SK-N-SH treated with all-trans-retinoic acid at 6 μM for 48 hours (cell line): ENCODE measurements at regions not wholly inside any gene's neighbourhood (a gene's known extent, or its start where the extent isn't known, plus 50 kb on each side); places are given as distances from the start of the nearest gene placed in this dataset.

Experiments
- BACH2 ChIP-seq: fragments of 250-450 bp; sonication (Bioruptor Pico); IDR thresholded peaks from 2 replicates; pipeline ENCODE4 v1.9.0; 2021; ENCODE audit warnings: mild to moderate bottlenecking, borderline replicate concordance
- CSDC2 ChIP-seq: fragments of 250-450 bp; sonication (Bioruptor Pico); IDR thresholded peaks from 2 replicates; pipeline ENCODE4 v1.5.0; 2020; ENCODE audit warnings: mild to moderate bottlenecking, moderate library complexity
- OSR1 ChIP-seq: fragments of 250-450 bp; sonication (Bioruptor Pico); IDR thresholded peaks from 2 replicates; pipeline ENCODE4 v1.8.0; 2022; ENCODE audit warnings: moderate library complexity, mild to moderate bottlenecking, inconsistent platforms
- PATZ1 ChIP-seq: fragments of 250-450 bp; sonication (Bioruptor Pico); IDR thresholded peaks from 2 replicates; pipeline ENCODE4 v1.8.0; 2020; ENCODE audit warnings: mild to moderate bottlenecking, moderate library complexity, borderline replicate concordance
- TSHZ2 ChIP-seq: fragments of 250-450 bp; sonication (Bioruptor Pico); IDR thresholded peaks from 2 replicates; pipeline ENCODE4 v1.5.0; 2020; ENCODE audit warnings: mild to moderate bottlenecking, moderate library complexity
- ZFP3 ChIP-seq: fragments of 250-450 bp; sonication (Bioruptor Pico); IDR thresholded peaks from 2 replicates; pipeline ENCODE4 v1.5.0; 2020; ENCODE audit warnings: mild to moderate bottlenecking, moderate library complexity
- ZFP30 ChIP-seq: fragments of 450-650 bp; formaldehyde crosslinking; IDR thresholded peaks from 2 replicates; pipeline ENCODE4 v1.5.0; 2022; ENCODE audit warnings: mild to moderate bottlenecking, moderate library complexity
- ZNF70 ChIP-seq: fragments of 450-650 bp; formaldehyde crosslinking; IDR thresholded peaks from 2 replicates; pipeline ENCODE4 v1.5.0; 2020; ENCODE audit warnings: mild to moderate bottlenecking, moderate library complexity

GRCh38 chr17:27981978-27982377, 60.5 kb upstream of the NLK start:
- no peak for TF ChIP-seq ZFP30 (CRISPR knock-in tag)
- TF ChIP-seq PATZ1 (CRISPR knock-in tag), result no peak
- TF ChIP-seq BACH2 (CRISPR knock-in tag), result no peak
- TF ChIP-seq ZNF70 (CRISPR knock-in tag), result no peak
- TF ChIP-seq OSR1 (CRISPR knock-in tag), result no peak
- TF ChIP-seq ZFP3 (CRISPR knock-in tag), result no peak
- no peak for TF ChIP-seq CSDC2
- no peak for TF ChIP-seq TSHZ2 (CRISPR knock-in tag)
